ES-I3 (cell line): ENCODE measurements at regions not wholly inside any gene's neighbourhood (a gene's known extent, or its start where the extent isn't known, plus 50 kb on each side); places are given as distances from the start of the nearest gene placed in this dataset.
"Not testable (repeated sequence)": the region's sequence is repeated elsewhere in the genome, so short reads cannot be mapped to it uniquely, and the experiment has no call there.

Source experiments
- H3K36me3 ChIP-seq: 2 replicates; pipeline ENCODE4 v1.6.1; 2013; ENCODE audit warnings: mild to moderate bottlenecking, low read length, control low read depth, moderate library complexity; ENCODE audit not compliant: insufficient read depth
- H3K4me1 ChIP-seq: 2 replicates; pipeline ENCODE4 v1.6.1; 2013; ENCODE audit warnings: mild to moderate bottlenecking, control low read depth, low read length; ENCODE audit not compliant: insufficient read depth
- H3K9ac ChIP-seq: 2 replicates; pipeline ENCODE4 v1.6.1; 2013; ENCODE audit warnings: low read depth, mild to moderate bottlenecking, low read length, moderate library complexity
- H3K9me3 ChIP-seq: 2 replicates; pipeline ENCODE4 v1.6.1; 2013; ENCODE audit warnings: mild to moderate bottlenecking, low read length, moderate library complexity; ENCODE audit not compliant: control insufficient read depth, insufficient read depth

DNA sequence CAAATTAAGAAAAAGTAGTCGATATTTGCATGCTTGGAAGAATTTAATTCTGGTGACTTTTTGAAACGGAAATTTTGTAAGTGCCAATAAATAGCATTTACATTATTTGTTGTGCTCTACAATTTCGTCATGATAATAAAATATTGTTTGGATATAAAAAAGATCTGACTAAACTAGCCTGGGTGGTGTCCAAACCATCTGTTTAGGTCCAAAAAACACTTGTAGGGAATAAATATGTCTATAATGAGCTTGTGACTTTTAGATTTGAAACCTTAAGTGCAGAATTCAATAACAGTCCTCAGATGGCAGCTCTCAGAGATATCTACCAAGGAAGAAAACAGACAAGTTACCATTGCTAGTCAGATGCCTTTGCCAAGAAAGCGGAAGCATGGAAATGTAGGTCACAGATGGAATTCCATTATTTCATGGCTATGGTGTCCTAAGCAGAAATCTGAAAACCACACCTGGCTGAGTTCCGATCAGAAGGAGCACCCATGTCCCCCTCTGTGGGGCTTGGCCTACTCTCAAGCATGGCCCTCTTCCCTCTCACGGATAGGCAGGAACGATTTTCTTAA is 731.1 kb downstream of the RNF144A start:
- Histone ChIP-seq H3K36me3 (no peaks in the 10 kb centered on the region), H3K9ac (no peak overlapping the region), H3K9me3 (peaks cover 8% of the 10 kb centered on the region), H3K4me1 (no peaks in the 10 kb centered on the region)

DNA sequence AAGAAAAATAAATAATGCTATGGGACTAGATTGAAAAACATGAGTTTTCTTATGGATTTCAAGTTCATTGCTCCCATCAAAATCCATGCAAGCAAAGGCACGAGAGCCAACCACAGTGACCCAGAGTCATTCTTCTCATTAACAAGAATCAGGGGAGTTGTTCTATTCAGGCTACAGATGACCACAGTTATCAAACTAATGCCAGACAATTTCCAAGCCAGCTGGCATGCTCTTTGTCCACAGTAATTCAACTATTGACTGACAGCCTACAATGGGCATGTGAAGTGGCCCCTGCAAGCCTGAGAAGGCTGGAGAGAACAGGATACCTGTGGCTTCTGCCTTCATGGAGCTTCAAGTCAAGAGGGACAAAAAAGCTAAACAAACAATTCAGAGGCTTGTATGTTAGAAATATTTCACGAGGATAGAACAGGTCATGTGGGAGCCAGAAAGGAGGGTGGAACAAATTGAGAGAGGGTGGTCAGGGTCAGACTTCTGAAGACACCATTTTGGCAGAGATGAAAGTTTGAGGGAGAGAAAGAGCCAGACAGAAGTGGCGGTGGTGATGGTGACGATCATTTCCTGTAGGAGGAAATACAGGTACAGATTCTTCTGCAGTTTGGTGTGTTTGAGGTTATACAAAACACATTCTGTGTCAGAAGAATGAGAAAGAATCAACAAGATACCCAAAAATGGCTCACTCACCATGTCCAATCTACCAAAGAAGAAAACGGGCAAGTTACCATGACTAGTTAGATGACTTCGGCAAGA is 732.4 kb downstream of the RNF144A start:
- no peaks in the 10 kb centered on the region for H3K36me3 ChIP-seq
- H3K9me3 ChIP-seq: peaks cover 11% of the 10 kb centered on the region
- no peaks in the 10 kb centered on the region for H3K4me1 ChIP-seq
- H3K9ac ChIP-seq: no peak overlapping the region

DNA sequence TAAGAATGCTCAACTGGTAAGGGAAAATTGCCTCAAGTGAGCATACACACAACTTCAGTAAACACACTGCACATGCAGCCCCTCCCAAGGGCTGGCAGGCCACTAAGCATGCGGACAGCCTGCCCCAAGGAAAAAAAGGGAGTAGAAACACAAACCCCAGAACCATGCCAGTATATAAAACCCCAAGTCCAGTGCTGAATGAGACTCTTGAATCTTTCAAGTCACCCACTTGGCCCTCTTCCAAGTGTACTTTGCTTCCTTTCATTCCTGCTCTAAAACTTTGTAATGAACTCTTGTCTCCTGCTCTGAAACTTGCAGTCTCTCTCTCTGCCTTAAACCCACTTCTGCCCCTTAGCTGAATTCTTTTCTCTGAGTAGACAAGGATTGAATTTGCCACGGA is 736.4 kb downstream of the RNF144A start:
- H3K4me1 ChIP-seq: no peaks in the 10 kb centered on the region
- H3K9me3 ChIP-seq: peaks cover 6% of the 10 kb centered on the region
- no peaks in the 10 kb centered on the region for H3K36me3 ChIP-seq
- no peak overlapping the region for H3K9ac ChIP-seq

DNA sequence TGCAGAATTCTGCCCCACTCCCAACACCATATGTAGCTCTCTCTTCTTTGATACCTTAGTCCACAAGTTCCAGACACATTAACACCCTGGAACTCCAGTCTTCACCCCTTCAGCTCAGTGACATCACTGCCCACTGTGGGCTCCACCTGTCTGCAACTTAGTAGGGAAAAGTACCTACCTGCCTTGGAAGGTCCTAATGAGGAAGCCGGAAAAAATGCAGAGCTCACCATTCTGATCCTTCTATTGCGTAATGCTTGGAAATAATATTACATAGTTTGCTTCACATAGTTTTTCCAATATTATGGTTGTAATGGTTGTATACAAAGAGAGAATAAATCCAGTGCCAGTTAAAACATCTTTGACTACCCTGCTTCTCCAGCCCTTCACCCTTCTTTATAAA is 738.4 kb downstream of the RNF144A start:
- no peak overlapping the region for H3K9ac ChIP-seq
- peaks cover 12% of the 10 kb centered on the region for H3K9me3 ChIP-seq
- no peaks in the 10 kb centered on the region for H3K4me1 ChIP-seq
- H3K36me3 ChIP-seq: no peaks in the 10 kb centered on the region

DNA sequence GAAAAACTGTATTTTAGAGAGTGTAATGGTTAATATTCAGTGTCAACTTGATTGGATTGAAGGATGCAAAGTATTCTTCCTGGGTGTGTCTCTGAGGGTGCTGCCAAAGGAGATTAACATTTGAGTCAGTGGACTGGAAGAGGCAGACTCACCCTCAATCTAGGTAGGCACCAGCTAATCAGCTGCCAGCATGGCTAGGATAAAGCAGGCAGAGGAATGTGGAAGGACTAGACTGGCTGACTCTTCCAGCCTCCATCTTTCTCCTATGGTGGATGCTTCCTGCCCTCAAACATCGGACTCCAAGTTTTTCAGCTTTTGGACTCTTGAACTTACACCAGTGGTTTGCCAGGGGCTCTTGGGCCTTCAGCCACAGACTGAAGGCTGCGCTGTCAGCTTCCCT is 740.3 kb downstream of the RNF144A start:
- H3K36me3 ChIP-seq, H3K4me1 ChIP-seq, H3K9ac ChIP-seq: not testable (repeated sequence)
- H3K9me3 ChIP-seq: peaks cover 12% of the 10 kb centered on the region

DNA sequence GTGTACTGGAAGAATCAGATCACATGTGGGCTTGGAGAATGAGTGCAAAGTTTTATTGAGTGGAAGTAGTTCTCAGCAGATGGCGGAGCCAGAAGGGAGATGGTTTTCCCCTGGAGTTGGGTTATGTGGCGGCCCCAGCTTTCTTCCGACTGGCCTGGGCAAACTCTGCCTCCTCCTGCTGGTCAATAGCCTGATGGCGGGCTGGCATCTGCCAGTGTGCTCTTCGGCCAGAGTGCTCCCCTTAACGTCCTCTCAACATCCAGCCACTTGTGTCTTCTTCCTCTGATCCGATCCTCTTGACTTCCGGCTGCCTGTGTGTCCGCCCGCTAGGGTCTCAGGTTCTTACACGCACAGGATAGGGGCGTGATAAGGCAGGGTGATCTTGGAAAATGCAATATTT is 741.3 kb downstream of the RNF144A start:
- no peak overlapping the region for H3K9ac ChIP-seq

DNA sequence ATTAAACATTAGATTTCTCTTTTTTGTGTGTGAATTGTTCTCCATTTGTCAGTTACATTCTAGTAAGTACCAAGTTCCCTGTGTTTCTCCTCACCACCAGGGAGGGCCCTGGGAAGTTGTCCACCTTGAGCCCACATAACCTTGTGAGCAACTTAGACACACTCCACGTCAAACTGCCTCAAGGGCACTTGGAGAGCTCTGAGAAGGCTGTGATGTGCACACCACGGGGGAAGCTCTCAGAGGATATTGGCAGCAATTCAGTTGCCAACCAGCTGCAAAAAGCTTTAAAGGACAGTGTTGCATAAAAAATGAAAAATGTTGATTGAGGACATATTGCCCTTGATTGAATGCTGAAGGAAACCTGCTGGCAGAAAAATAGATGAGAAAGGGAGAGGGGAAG is 743.6 kb downstream of the RNF144A start:
- Histone ChIP-seq H3K36me3 (no peaks in the 10 kb centered on the region), H3K9ac (no peak overlapping the region), H3K9me3 (peaks cover 6% of the 10 kb centered on the region), H3K4me1 (no peaks in the 10 kb centered on the region)

More for the DNA sequence above, 741.3 kb downstream of the RNF144A start:
- Histone ChIP-seq H3K9me3 (peaks cover 7% of the 10 kb centered on the region), H3K4me1 (no peaks in the 10 kb centered on the region), H3K36me3 (no peaks in the 10 kb centered on the region)

DNA sequence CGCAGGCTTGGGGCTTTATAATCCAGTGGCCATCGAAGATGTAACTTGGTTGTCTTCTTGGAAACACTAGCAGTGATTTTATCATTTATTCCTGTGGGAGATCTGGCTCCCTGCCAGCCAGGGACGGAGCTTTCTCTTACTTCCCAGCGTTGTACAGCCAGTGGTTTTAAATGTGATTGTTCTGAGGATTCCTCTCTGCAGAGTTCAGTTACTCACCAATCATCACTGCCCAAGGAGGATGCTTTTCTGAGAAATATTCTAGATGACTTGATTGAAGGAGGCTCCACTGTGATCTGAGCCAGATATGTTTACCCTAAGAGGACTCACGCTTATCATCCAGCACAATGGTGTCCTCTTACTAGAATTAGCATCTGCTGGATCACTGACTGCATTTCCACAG is 744.3 kb downstream of the RNF144A start:
- H3K36me3 ChIP-seq: no peaks in the 10 kb centered on the region
- H3K4me1 ChIP-seq: no peaks in the 10 kb centered on the region
- H3K9me3 ChIP-seq: peaks cover 6% of the 10 kb centered on the region
- H3K9ac ChIP-seq: no peak overlapping the region

DNA sequence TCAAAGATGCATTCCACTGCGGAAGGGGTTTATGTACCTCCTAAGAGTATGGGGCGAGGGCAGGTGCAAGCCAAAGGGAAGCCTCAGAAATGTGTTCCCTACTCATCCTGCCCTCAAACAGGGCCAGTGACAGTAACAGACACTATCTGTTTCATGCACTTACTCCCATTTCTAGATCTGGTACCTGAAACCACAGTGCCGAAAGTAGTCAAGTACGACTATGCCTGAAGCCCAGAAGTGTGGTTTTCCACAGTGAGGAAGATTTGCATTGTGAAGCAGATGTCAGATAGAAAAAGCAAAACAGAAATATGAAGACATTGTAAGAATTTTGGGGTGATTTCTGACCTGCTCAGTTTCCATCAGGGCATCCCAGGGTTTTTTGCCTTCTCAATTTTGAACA is 748.7 kb downstream of the RNF144A start:
- Histone ChIP-seq H3K4me1 (no peaks in the 10 kb centered on the region), H3K9me3 (no peaks in the 10 kb centered on the region; the same call in 1 of the 2 replicates), H3K36me3 (no peaks in the 10 kb centered on the region), H3K9ac (no peak overlapping the region)

DNA sequence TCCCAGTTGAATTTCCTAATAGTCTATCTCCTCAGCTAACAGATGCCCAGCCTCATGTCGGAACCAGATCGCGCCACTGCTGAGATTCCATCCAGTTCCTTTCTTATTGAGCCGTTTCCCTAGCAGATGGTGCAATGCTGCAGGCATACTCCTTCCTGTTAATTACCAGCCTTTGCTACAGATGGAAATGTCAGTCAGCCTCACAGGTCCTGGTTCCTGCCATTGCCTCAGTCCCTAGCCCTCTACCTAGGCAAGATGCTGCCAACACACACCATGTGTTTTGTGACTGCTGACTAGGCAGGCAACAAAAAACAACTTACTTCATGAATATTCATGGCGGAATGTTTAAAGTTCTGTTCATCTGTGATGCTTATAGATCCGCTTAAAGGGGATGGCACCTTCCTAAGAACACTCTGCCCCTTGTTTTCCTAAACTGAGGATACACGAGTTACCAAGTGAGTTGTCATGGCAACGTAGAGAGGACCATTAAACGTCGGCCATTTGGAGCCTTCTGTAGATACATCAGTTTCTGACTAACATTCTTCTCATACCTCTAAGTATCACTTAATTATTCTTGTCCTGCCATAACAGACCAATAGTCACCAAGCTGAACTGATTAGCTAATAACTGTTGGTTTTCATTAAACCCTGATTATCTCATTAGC is 749.5 kb downstream of the RNF144A start:
- Histone ChIP-seq H3K4me1 (no peaks in the 10 kb centered on the region), H3K36me3 (no peaks in the 10 kb centered on the region), H3K9me3 (no peaks in the 10 kb centered on the region; the same call in 1 of the 2 replicates), H3K9ac (no peak overlapping the region)

DNA sequence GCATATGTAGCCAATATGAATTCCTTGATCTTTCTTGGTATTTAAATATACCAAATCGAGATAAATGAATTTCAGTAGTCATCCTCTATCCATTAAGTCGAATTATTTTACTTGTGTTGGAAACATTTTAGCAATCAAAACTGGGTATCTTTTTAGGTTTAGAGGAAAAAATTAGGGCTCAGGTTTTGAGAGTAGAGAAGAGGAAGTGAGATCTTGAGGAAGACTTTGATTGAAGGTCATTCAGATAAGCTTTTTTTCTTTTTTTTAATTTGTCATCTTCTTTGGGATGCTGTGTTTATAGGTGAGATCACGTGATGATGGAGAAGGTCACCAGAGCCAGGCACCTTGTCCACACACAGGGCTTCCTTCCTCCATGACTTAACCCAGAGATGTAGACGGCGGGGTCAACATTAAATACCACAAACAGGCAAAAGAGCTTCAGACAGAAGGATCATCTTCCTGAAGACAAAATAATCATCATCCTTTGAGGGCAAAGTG is 750.1 kb downstream of the RNF144A start:
- no peaks in the 10 kb centered on the region for H3K36me3 ChIP-seq
- no peaks in the 10 kb centered on the region for H3K4me1 ChIP-seq
- no peak overlapping the region for H3K9ac ChIP-seq
- no peaks in the 10 kb centered on the region; the same call in 1 of the 2 replicates for H3K9me3 ChIP-seq

DNA sequence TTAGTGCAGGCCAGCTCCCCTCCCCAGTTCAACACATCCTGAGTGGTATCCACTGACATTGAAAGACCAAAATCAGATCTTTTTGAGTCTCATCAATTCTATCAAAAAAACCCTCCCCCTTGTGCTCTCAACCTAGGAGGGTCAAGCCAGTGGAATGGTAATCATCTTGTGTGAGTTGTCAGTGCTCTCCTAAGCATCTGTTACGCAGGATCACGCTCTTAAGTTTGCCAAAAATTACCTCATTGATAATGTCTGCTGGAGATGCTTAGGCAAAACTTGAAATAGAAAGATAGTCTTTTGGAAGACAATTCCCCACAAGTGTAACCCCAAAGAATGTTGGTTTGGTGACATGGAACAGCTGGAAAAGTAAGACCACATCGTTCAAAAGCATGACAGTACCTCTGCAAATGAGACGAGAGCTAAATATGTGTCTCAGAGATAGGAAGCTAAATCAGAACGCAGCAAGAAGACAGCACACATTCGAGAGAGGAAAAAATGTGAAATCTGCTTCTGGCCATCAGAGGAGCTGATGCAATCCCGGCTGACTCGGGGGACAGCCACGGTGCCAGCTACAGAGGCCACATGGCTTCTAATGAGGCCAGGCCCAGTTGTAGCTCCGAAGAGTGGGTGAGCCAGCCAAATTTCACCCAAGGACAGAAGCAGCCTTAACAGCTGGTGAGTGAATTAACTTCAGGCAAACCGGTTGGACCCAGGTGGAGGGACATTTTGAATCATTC is 753.9 kb downstream of the RNF144A start:
- Histone ChIP-seq H3K36me3 (no peaks in the 10 kb centered on the region), H3K9me3 (no peaks in the 10 kb centered on the region), H3K9ac (no peak overlapping the region), H3K4me1 (no peaks in the 10 kb centered on the region)

DNA sequence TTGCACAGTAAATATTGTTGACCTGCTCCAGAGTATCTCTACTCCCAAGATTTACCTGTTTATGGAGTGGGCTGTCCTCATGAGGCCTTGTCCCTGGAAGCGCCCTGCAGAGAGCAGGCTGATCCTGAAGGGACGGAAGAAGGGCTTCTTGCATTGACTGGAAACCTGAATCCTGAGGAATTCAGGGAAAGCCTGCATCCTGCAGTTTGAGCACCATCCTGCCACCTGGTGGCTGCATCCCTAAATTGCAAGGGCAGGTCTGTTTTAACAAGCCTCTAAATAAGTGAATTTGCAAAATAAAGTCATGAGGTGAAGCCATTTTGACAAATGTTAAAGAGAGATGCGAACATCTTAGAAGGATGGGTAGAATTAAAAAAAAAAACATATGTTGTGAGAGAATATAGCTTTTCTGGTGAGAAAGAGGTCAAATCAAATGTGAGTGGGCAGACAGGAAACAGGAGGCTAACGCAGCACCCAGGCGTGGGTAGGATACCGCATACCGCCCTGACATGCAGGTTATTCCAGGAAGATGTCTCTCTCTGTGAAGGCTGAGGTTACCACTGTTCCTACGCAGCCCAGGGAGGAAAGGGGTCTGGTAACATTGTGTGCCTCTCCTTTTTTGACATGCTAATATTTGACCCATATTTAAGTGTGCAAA is 754.9 kb downstream of the RNF144A start:
- Histone ChIP-seq H3K9me3 (no peaks in the 10 kb centered on the region), H3K9ac (no peak overlapping the region), H3K4me1 (no peaks in the 10 kb centered on the region), H3K36me3 (no peaks in the 10 kb centered on the region)

DNA sequence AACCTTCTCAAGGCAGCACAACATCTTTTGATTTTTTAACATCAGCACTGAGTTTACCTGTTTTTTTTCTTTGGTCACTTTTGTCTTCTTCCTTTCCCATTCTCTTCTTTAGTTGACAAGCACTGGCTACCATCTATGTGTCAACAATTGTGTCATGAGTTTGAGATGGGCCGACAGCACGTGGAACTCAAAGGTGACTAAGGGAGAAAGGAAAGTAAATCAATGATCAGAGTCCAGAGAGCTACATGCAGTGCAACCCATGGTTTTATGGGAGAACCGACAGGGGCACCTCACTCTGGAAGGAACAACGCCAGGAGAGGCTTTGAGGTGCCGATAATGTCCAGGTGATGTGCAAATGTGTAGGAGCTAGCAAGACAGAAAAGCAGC is 755.5 kb downstream of the RNF144A start:
- H3K9ac ChIP-seq: no peak overlapping the region
- H3K9me3 ChIP-seq: no peaks in the 10 kb centered on the region

More for the DNA sequence above, 755.5 kb downstream of the RNF144A start:
- Histone ChIP-seq H3K4me1 (no peaks in the 10 kb centered on the region), H3K36me3 (no peaks in the 10 kb centered on the region)
